ENCODE measurements at regions not wholly inside any gene's neighbourhood (a gene's known extent, or its start where the extent isn't known, plus 50 kb on each side); places are given as distances from the start of the nearest gene placed in this dataset.

DNA sequence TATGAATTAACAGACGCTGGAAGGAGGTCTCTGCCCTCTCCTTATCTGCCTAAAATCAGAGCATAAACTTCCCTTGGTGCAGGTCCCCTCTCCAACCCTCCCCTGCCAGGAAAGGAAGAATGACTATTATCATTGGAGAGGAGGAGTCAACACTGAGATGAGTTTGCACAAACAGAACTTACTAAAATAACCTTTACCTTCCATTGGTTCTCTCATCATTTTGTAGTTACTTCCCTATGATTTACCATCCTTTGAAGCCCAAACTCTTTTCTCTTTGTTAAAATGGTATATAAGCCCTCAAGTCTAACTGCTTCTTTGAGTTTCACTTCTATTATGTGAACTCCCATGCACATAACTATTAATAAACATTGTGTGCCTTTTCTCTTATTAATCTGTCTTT, 64.2 kb upstream of the EEA1 start:
- no peaks in the 10 kb centered on the region for H4K20me1 ChIP-seq (ENCODE audit: insufficient read depth, low read length, poor library complexity, severe bottlenecking)
- H3K79me2 ChIP-seq (ENCODE audit: insufficient read depth, low read length): no peaks in the 10 kb centered on the region
- H3K4me1 ChIP-seq (ENCODE audit: insufficient read depth, low read length, poor library complexity, severe bottlenecking): no peaks in the 10 kb centered on the region
- no peaks in the 10 kb centered on the region for H3F3A ChIP-seq (ENCODE audit: low read depth)
- no peak overlapping the region for H2AFZ ChIP-seq (ENCODE audit: low read length)
- no peak overlapping the region for H3K4me3 ChIP-seq (ENCODE audit: low read length, poor library complexity, severe bottlenecking)
- H3K36me3 ChIP-seq (ENCODE audit: insufficient read depth, low read length): no peaks in the 10 kb centered on the region
- no peaks in the 10 kb centered on the region for H3K9me3 ChIP-seq (ENCODE audit: insufficient read depth, low read depth, low read length)
- no peaks in the 10 kb centered on the region for H3K9me2 ChIP-seq (replicated peaks; ENCODE audit: low read depth, low read length)
- no peak overlapping the region for H3K4me2 ChIP-seq (ENCODE audit: low read depth, low read length, poor library complexity, severe bottlenecking)
- no peak overlapping the region for H3K9ac ChIP-seq (ENCODE audit: low read depth, low read length, poor library complexity, severe bottlenecking)
- no peak for TF ChIP-seq EZH2phosphoT487 (IDR thresholded peaks at IDR 0.05; ENCODE audit: borderline replicate concordance)
- TF ChIP-seq CTCF (conservative IDR thresholded peaks at IDR 0.05; ENCODE audit: low read length): no peak
- H3K27me3 ChIP-seq (ENCODE audit: insufficient read depth, low read length, poor library complexity, severe bottlenecking): no peaks in the 10 kb centered on the region

- Histone ChIP-seq H3F3A (ENCODE audit: low read depth) (no peaks in the 10 kb centered on the region), H3K79me2 (ENCODE audit: insufficient read depth, low read length) (no peaks in the 10 kb centered on the region), H3K27me3 (ENCODE audit: insufficient read depth, low read length, poor library complexity, severe bottlenecking) (no peaks in the 10 kb centered on the region), H3K9me2 (replicated peaks; ENCODE audit: low read depth, low read length) (no peaks in the 10 kb centered on the region), H3K9ac (ENCODE audit: low read depth, low read length, poor library complexity, severe bottlenecking) (no peak overlapping the region), H3K4me1 (ENCODE audit: insufficient read depth, low read length, poor library complexity, severe bottlenecking) (no peaks in the 10 kb centered on the region), H3K4me2 (ENCODE audit: low read depth, low read length, poor library complexity, severe bottlenecking) (no peak overlapping the region), H3K4me3 (ENCODE audit: low read length, poor library complexity, severe bottlenecking) (no peak overlapping the region), H3K36me3 (ENCODE audit: insufficient read depth, low read length) (no peaks in the 10 kb centered on the region), H2AFZ (ENCODE audit: low read length) (no peak overlapping the region), H3K9me3 (ENCODE audit: insufficient read depth, low read depth, low read length) (no peaks in the 10 kb centered on the region), H4K20me1 (ENCODE audit: insufficient read depth, low read length, poor library complexity, severe bottlenecking) (no peaks in the 10 kb centered on the region)
- no peak for TF ChIP-seq EZH2phosphoT487 (IDR thresholded peaks at IDR 0.05; ENCODE audit: borderline replicate concordance)
- no peak for TF ChIP-seq CTCF (conservative IDR thresholded peaks at IDR 0.05; ENCODE audit: low read length)
Observed at GRCh38 chr12:92995258-92995903, 66.3 kb upstream of the EEA1 start.

GRCh38 chr12:93000026-93000425, 70.9 kb upstream of the EEA1 start:
- H3K9me2 ChIP-seq (replicated peaks; ENCODE audit: low read depth, low read length): no peaks in the 10 kb centered on the region
- no peak overlapping the region for H3K9ac ChIP-seq (ENCODE audit: low read depth, low read length, poor library complexity, severe bottlenecking)
- no peaks in the 10 kb centered on the region for H3K27me3 ChIP-seq (ENCODE audit: insufficient read depth, low read length, poor library complexity, severe bottlenecking)
- no peaks in the 10 kb centered on the region for H4K20me1 ChIP-seq (ENCODE audit: insufficient read depth, low read length, poor library complexity, severe bottlenecking)
- no peaks in the 10 kb centered on the region for H3K4me1 ChIP-seq (ENCODE audit: insufficient read depth, low read length, poor library complexity, severe bottlenecking)
- no peaks in the 10 kb centered on the region for H3K36me3 ChIP-seq (ENCODE audit: insufficient read depth, low read length)
- no peak overlapping the region for H3K4me3 ChIP-seq (ENCODE audit: low read length, poor library complexity, severe bottlenecking)
- no peaks in the 10 kb centered on the region for H3F3A ChIP-seq (ENCODE audit: low read depth)
- H3K4me2 ChIP-seq (ENCODE audit: low read depth, low read length, poor library complexity, severe bottlenecking): no peak overlapping the region
- no peak overlapping the region for H2AFZ ChIP-seq (ENCODE audit: low read length)
- TF ChIP-seq EZH2phosphoT487 (IDR thresholded peaks at IDR 0.05; ENCODE audit: borderline replicate concordance): no peak
- TF ChIP-seq CTCF (conservative IDR thresholded peaks at IDR 0.05; ENCODE audit: low read length): no peak
- H3K79me2 ChIP-seq (ENCODE audit: insufficient read depth, low read length): no peaks in the 10 kb centered on the region
- H3K9me3 ChIP-seq (ENCODE audit: insufficient read depth, low read depth, low read length): no peaks in the 10 kb centered on the region
